ENCODE measurements at regions not wholly inside any gene's neighbourhood (a gene's known extent, or its start where the extent isn't known, plus 50 kb on each side); places are given as distances from the start of the nearest gene placed in this dataset.

DNA sequence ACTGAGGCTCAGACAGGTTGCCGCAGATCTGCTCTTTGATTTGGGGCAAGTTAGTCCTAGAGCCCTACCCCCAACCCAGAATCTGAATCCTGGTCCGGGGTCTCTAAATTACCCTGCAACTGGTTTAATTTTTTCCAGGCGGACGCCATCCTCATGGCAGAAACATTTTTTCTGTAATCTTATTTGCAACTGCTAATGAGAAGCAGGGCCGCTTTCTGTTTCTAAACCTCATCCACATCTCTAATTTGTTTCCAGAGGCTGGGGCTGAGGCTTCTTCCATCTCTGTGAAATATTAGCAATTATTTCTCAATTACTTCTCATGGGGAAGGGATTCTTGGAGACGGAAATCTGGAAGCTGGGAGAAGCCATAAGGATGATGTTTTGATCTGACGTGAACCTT is 261.6 kb downstream of the RPS24 start:
- TF ChIP-seq, protein P1, sequence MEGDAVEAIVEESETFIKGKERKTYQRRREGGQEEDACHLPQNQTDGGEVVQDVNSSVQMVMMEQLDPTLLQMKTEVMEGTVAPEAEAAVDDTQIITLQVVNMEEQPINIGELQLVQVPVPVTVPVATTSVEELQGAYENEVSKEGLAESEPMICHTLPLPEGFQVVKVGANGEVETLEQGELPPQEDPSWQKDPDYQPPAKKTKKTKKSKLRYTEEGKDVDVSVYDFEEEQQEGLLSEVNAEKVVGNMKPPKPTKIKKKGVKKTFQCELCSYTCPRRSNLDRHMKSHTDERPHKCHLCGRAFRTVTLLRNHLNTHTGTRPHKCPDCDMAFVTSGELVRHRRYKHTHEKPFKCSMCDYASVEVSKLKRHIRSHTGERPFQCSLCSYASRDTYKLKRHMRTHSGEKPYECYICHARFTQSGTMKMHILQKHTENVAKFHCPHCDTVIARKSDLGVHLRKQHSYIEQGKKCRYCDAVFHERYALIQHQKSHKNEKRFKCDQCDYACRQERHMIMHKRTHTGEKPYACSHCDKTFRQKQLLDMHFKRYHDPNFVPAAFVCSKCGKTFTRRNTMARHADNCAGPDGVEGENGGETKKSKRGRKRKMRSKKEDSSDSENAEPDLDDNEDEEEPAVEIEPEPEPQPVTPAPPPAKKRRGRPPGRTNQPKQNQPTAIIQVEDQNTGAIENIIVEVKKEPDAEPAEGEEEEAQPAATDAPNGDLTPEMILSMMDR (IDR thresholded peaks at IDR 0.05), result no peak
- no peak for TF ChIP-seq EP300 (IDR thresholded peaks at IDR 0.05)
